Muscle layer of duodenum (tissue), 2 donors: ENCODE measurements at regions not wholly inside any gene's neighbourhood (a gene's known extent, or its start where the extent isn't known, plus 50 kb on each side); places are given as distances from the start of the nearest gene placed in this dataset.

ENCODE experiments used
- H3K27ac ChIP-seq: one replicate; pipeline ENCODE4 v1.7.0; 2013; ENCODE audit warnings: mild to moderate bottlenecking, low read length
- H3K27me3 ChIP-seq: one replicate; pipeline ENCODE4 v1.7.0; 2013; ENCODE audit warnings: low read depth, mild to moderate bottlenecking, control low read depth, low read length
- H3K36me3 ChIP-seq, 2 donors: one replicate each; pipeline ENCODE4 v1.7.0; 2013; ENCODE audit warnings: low read length in 2 of 2, control low read depth in 1 of 2, mild to moderate bottlenecking in 1 of 2; ENCODE audit not compliant: insufficient read depth in 2 of 2, control insufficient read depth in 1 of 2
- H3K4me1 ChIP-seq, 2 donors: one replicate each; pipeline ENCODE4 v1.7.0; 2013; ENCODE audit warnings: low read length in 2 of 2, mild to moderate bottlenecking in 2 of 2, control low read depth in 1 of 2, moderate library complexity in 1 of 2; ENCODE audit not compliant: insufficient read depth in 2 of 2, control insufficient read depth in 1 of 2
- H3K4me3 ChIP-seq, 2 donors: one replicate each; pipeline ENCODE4 v1.7.0; 2013; ENCODE audit warnings: low read length in 2 of 2, low read depth in 1 of 2, mild to moderate bottlenecking in 1 of 2
- H3K9me3 ChIP-seq, 2 donors: one replicate each; pipeline ENCODE4 v1.7.0; 2013; ENCODE audit warnings: low read length in 2 of 2, control low read depth in 1 of 2, mild to moderate bottlenecking in 1 of 2; ENCODE audit not compliant: control insufficient read depth in 1 of 2
- donor health status: healthy.

DNA sequence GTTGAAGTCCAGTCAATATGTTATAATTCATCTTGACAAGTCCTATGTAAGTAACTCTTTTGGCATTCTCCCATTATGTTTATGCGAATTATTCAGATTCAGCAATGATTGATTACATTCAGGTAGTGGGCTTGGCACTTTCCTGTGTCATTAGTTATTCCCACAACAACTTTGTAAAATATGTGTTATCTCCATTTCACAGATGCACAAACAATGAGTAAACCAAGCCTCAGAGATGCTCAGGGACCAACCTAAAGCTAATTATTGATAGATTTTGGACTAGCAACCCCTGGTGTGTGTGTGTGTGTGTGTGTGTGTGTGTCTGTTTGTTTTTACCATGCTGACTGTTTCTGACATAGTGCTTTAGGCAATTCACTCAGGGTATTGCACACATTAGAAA lies 371.1 kb upstream of the C1orf87 start:
- no peaks in the 10 kb centered on the region for H3K27me3 ChIP-seq
- H3K27ac ChIP-seq = no peak overlapping the region
- H3K4me1 ChIP-seq = no peaks in the 10 kb centered on the region
- H3K9me3 ChIP-seq = no peaks in the 10 kb centered on the region
- no peak overlapping the region for H3K4me3 ChIP-seq
- no peaks in the 10 kb centered on the region for H3K36me3 ChIP-seq

- no peaks in the 10 kb centered on the region for H3K27me3 ChIP-seq
- no peak overlapping the region for H3K4me3 ChIP-seq
- peaks cover 0 to 3% of the 10 kb centered on the region in 2 donors for H3K9me3 ChIP-seq
- no peaks in the 10 kb centered on the region for H3K4me1 ChIP-seq
- H3K36me3 ChIP-seq = no peaks in the 10 kb centered on the region
- H3K27ac ChIP-seq = no peak overlapping the region
Measured at GRCh38 chr1:60436186-60436585, 362.6 kb upstream of the C1orf87 start.

- Histone ChIP-seq H3K27me3 (no peaks in the 10 kb centered on the region), H3K27ac (no peak overlapping the region), H3K4me3 (no peak overlapping the region), H3K9me3 (peaks cover 0 to 3% of the 10 kb centered on the region in 2 donors), H3K4me1 (no peaks in the 10 kb centered on the region), H3K36me3 (no peaks in the 10 kb centered on the region)
Measured at GRCh38 chr1:60431593-60431992, 358.0 kb upstream of the C1orf87 start.

DNA sequence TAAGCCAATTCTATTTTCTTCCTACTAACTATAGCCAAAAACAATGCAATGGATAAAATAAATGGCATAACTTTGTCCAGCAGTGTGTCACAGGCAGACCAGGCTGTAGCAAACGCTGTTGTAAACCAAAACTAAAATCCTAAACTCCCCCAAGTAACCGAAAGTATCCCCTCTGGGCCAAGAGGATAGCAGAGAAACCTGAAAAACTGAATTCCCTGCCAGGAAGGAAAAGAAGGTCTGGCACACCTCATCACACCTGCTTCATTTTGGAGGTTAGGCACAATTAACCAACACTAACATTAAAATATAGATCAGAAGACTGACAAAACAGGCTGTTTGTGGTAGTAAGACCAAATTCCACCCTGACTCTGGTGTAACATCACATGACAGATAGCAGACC lies 356.8 kb upstream of the C1orf87 start:
- no peak overlapping the region for H3K4me3 ChIP-seq
- H3K9me3 ChIP-seq = peaks cover 0 to 3% of the 10 kb centered on the region in 2 donors
- H3K4me1 ChIP-seq = no peaks in the 10 kb centered on the region
- H3K27ac ChIP-seq = no peak overlapping the region
- H3K27me3 ChIP-seq = no peaks in the 10 kb centered on the region
- H3K36me3 ChIP-seq = no peaks in the 10 kb centered on the region

- Histone ChIP-seq H3K4me3 (no peak overlapping the region), H3K27me3 (no peaks in the 10 kb centered on the region), H3K36me3 (no peaks in the 10 kb centered on the region), H3K4me1 (no peaks in the 10 kb centered on the region), H3K27ac (no peak overlapping the region), H3K9me3 (no peaks in the 10 kb centered on the region)
Measured at GRCh38 chr1:60428127-60428526, 354.6 kb upstream of the C1orf87 start.

- H3K4me3 ChIP-seq = no peak overlapping the region
- no peaks in the 10 kb centered on the region for H3K27me3 ChIP-seq
- H3K9me3 ChIP-seq = no peaks in the 10 kb centered on the region
- no peaks in the 10 kb centered on the region for H3K4me1 ChIP-seq
- no peaks in the 10 kb centered on the region for H3K36me3 ChIP-seq
- no peak overlapping the region for H3K27ac ChIP-seq
Measured at GRCh38 chr1:60427701-60428100, 354.1 kb upstream of the C1orf87 start.

GRCh38 chr1:60427194-60427593 lies 353.6 kb upstream of the C1orf87 start:
- no peaks in the 10 kb centered on the region for H3K27me3 ChIP-seq

DNA sequence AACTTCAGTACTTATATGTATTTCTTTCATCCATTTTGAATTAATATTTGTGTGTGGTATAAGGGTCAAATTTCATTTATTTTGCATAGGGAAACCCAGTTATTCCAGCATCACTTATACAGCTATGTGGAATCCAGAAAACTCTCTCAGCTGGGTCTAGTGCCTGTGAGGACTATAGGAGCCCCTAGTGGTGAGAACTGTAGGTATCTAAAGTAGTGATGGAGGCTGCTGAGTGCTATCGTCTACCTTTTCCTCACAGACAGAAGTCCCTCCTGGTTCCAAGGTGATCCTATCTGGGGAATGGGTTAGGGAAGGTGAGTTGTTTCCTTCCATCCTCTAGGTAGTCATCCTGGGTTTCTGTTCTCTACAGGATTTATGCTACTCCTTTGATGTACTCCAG lies 352.0 kb upstream of the C1orf87 start:
- Histone ChIP-seq H3K4me3 (no peak overlapping the region), H3K27me3 (no peaks in the 10 kb centered on the region), H3K27ac (no peak overlapping the region), H3K36me3 (no peaks in the 10 kb centered on the region), H3K9me3 (peaks cover 0 to 6% of the 10 kb centered on the region in 2 donors), H3K4me1 (no peaks in the 10 kb centered on the region)

More at GRCh38 chr1:60427194-60427593, 353.6 kb upstream of the C1orf87 start:
- Histone ChIP-seq H3K4me1 (no peaks in the 10 kb centered on the region), H3K36me3 (no peaks in the 10 kb centered on the region), H3K4me3 (no peak overlapping the region), H3K9me3 (no peaks in the 10 kb centered on the region), H3K27ac (no peak overlapping the region)

GRCh38 chr1:60423146-60423780 lies 349.7 kb upstream of the C1orf87 start:
- no peaks in the 10 kb centered on the region for H3K36me3 ChIP-seq
- H3K4me1 ChIP-seq = no peaks in the 10 kb centered on the region
- H3K27ac ChIP-seq = no peak overlapping the region
- H3K4me3 ChIP-seq = no peak overlapping the region
- no peaks in the 10 kb centered on the region for H3K27me3 ChIP-seq
- H3K9me3 ChIP-seq = peaks cover 0 to 6% of the 10 kb centered on the region in 2 donors

- H3K27ac ChIP-seq = no peak overlapping the region
- H3K9me3 ChIP-seq = peaks cover 0 to 6% of the 10 kb centered on the region in 2 donors
Measured at GRCh38 chr1:60421965-60422364, 348.4 kb upstream of the C1orf87 start.

GRCh38 chr1:60419023-60419422 lies 345.5 kb upstream of the C1orf87 start:
- Histone ChIP-seq H3K9me3 (peaks cover 0 to 6% of the 10 kb centered on the region in 2 donors), H3K27me3 (no peaks in the 10 kb centered on the region), H3K4me1 (no peaks in the 10 kb centered on the region), H3K36me3 (no peaks in the 10 kb centered on the region), H3K27ac (no peak overlapping the region), H3K4me3 (no peak overlapping the region)

More at GRCh38 chr1:60421965-60422364, 348.4 kb upstream of the C1orf87 start:
- H3K36me3 ChIP-seq = no peaks in the 10 kb centered on the region
- no peaks in the 10 kb centered on the region for H3K27me3 ChIP-seq
- H3K4me1 ChIP-seq = no peaks in the 10 kb centered on the region
- no peak overlapping the region for H3K4me3 ChIP-seq

DNA sequence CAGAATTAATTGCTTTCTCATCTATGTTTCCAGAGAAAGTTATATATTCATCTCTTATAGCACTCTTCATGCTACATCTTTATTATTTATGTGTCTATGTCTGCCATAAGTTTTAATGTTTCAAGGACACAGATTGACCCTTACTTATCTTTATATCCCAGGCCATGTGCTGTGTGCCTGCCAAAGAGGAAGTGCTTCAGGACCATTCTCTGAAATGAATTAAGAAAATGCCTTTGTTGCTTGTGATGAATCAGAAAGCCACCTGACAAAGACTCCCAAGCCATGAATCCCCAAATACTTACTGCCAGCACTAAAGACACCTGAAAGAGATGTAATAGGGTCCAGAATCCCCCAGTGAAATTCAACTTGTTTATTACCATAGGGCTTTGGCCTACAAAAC lies 342.1 kb upstream of the C1orf87 start:
- H3K4me3 ChIP-seq = no peak overlapping the region
- no peaks in the 10 kb centered on the region for H3K36me3 ChIP-seq
- H3K27ac ChIP-seq = no peak overlapping the region
- H3K27me3 ChIP-seq = no peaks in the 10 kb centered on the region
- no peaks in the 10 kb centered on the region for H3K9me3 ChIP-seq
- H3K4me1 ChIP-seq = no peaks in the 10 kb centered on the region
